ENCODE measurements at regions not wholly inside any gene's neighbourhood (a gene's known extent, or its start where the extent isn't known, plus 50 kb on each side); places are given as distances from the start of the nearest gene placed in this dataset.

- DNase-seq, result no peak
Measured at GRCh38 chr9:38284588-38285051, 107.9 kb upstream of the ALDH1B1 start.

- DNase-seq, result no peak
Measured at GRCh38 chr9:38284039-38284575, 108.4 kb upstream of the ALDH1B1 start.

- no peak for DNase-seq
Measured at GRCh38 chr9:38282756-38283155, 109.7 kb upstream of the ALDH1B1 start.

DNA sequence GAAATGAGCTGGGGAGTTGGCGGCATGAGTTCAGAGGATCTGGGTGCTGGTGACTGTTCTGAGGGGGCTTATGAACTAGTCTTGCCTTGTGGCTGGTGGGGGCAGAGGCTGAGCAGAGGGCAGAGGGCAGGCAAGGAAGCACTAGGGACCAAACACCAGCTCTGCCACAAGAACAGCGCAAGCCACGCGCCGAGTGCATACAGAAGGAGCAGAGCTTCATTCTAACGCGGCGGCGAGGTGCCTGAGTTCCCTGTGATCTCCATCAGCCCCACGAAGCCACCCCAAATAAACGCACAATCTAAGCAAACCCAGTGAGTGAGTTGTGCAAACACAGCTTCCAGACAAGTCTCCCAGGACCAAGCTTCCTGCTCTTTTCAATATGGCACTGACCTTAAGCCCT is 110.6 kb upstream of the ALDH1B1 start:
- no peak for DNase-seq

GRCh38 chr9:38281196-38281595 is 111.3 kb upstream of the ALDH1B1 start:
- no peak for DNase-seq

GRCh38 chr9:38280251-38280800 is 112.2 kb upstream of the ALDH1B1 start:
- no peak for DNase-seq

DNA sequence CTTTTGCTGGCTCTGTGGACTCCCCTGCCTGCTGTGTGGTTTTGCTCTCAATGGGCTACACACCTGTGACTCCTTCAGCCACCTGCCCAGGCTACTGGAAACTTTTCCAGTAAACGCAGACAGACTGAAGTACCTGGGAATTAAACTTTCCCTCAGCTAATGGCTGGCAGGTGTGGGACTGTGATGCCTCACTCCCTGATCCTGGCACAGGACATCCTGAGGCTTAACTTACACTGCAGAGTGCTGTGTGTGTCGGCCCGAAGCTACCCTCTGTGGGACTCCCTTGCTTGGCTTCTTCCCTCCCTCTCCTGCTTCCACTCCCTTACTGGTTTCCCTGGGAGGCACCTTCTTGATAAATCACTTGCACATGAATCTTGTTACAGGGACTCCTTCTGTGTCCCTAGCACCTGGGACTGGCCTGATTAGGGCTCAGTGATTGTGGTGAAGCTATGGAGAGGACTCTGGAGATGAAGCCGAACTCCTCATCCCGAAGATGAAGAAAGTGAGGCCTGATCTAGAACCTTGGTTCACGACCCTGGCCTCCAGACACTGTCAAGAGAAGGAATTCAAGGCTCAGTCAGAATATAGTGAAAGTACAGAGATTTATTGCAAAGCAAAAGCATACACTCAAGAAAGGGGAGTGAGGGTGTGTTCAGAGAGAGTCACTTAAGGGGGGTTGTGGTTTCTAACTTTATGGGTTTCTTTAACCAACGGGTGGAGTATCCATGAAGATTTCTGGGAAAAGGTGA is 113.4 kb upstream of the ALDH1B1 start:
- DNase-seq, result no peak

- no peak for DNase-seq
Measured at GRCh38 chr9:38278457-38278856, 114.0 kb upstream of the ALDH1B1 start.

DNA sequence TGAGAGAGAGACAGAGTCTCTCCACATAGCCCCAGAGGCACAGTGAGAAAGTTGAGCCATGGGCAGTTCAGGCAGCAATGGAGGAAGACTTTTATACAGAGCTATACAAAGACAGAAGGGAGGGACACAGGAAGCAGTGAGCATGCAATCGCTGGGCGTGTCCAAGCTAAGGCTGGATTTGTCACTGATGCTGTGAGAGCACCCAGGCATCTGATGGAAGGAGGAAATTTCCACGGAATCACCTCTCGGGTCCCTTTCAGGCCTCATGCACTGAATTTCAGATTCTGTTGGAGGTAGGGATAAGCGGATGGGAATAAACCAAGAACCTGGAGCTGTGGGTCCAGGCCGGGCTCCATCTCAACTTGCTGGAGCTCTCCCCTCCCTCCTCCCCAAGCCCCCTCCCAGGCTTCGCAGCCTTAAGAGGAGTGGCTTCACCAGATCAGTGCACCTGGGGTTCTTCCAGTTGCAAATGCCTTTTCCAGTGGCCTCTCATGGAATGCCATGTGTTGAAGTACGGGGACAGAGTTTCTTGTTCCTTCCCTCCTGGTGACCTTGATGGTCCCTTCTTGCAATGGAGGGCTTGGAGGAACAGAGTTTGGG is 114.8 kb upstream of the ALDH1B1 start:
- no peak for DNase-seq

DNA sequence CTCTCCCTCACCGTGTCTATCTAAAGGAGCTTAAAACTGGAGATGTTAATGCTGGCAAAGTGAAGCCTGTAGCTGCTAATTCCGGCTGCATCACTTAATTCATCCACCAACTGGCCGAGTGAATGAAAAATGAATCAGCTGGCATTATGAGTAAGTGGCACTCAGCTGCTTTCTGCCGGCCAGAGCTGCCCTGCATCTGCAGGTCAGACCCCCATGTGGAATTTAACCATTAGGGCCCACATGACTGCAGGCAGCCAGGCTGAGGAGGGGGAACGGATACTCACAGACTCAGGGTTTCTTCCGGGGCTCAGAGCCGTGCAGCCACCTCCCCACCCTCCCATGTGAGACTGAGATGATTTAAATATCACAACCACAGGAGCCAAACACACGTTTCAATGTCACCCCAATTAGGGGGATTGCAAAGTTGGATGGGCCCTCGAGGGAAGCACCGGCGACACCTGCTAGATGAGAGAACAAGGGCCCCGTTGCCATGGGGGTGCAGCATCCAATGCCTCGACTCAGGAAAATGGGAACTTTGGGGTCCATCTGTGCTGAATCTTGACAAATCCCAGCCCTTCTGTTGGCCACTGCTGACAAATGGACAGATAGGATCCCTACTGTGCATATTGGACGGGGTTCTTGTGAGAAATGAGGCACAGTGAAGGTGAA is 115.6 kb upstream of the ALDH1B1 start:
- no peak for DNase-seq

DNA sequence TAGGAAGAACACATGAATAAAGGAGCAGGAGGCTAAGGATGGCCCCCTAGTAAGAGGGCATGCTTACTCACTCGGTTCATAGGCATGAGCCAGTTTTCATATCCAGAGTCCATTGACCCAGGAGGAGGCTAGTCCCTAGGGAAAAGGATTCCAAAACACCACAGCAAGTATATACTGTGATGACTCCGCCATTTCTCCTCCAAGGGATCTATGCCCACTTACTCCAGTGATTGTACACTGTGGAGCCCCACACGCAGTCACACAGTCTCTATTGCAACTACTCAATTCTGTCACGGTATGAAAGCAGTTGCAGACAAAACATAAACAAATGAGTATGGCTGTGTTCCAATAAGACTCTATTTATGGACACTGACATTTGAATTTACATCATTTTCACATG is 117.7 kb upstream of the ALDH1B1 start:
- no peak for DNase-seq

GRCh38 chr9:38272710-38273109 is 119.8 kb upstream of the ALDH1B1 start:
- DNase-seq, result no peak

- no peak for DNase-seq
Measured at GRCh38 chr9:38271666-38272241, 120.7 kb upstream of the ALDH1B1 start.

GRCh38 chr9:38269775-38270174 is 122.7 kb upstream of the ALDH1B1 start:
- no peak for DNase-seq

DNA sequence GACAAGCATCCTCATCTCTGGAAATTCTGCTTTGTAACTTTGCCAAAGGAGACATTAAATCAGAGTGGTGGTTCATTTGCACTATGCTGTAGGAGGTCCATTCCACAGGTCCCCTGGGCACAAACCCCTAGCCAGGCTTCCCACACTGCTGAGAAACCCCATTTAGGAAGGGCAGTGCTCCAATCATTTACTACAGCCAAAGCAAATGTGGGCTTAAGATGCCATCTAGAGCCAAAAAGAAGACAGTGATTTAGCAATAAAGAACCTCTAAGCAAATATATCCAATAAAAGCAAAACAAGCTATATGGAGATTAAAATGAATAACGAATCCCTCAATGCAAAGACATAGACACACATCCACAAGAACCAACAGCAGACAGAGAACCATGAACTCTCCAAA is 129.0 kb upstream of the ALDH1B1 start:
- DNase-seq, result no peak

GRCh38 chr9:38259519-38260218 is 132.8 kb upstream of the ALDH1B1 start:
- no peak for DNase-seq

- no peak for DNase-seq
Measured at GRCh38 chr9:38259056-38259455, 133.4 kb upstream of the ALDH1B1 start.

- DNase-seq, result no peak
Measured at GRCh38 chr9:38257626-38258215, 134.8 kb upstream of the ALDH1B1 start.

DNA sequence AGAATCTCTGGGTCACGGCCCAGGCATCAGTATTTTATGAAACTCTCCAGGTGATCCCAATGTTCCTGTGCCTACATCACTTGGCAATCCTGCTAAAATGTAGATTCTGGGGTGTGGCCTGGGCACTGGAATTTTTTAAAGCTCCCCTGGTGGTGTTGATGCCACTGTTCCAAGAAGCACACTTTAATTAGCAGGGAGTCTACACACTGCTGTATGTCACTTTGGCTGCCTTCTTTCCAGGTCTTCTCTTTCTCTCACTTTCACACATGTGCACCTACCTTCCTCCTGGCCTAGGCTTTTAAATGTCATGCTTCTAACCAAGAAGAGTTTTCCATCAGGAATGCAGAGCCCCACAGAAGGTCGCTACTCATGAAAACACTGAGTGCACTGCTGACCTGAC is 136.0 kb upstream of the ALDH1B1 start:
- no peak for DNase-seq

- DNase-seq, result no peak
Measured at GRCh38 chr9:38255599-38255998, 136.9 kb upstream of the ALDH1B1 start.

DNA sequence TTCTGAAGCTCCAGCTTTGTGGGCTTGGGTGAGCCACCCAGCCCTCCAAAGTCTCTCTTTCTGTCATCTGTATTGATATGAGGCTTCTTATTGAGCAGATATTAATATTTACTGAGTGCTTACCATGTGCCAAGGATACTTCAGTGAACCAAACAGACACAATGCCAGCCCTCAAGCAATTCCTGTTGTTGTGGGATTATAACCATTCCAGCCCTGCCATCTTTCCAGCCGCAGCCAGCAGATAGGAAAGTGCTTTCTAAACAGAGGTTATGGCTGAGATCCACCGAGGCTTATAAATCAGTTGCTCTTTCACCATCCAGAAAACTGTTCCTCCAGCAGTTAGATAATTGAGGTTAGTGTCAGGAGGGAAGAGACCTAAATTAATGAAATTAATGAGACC is 137.7 kb upstream of the ALDH1B1 start:
- no peak for DNase-seq

DNA sequence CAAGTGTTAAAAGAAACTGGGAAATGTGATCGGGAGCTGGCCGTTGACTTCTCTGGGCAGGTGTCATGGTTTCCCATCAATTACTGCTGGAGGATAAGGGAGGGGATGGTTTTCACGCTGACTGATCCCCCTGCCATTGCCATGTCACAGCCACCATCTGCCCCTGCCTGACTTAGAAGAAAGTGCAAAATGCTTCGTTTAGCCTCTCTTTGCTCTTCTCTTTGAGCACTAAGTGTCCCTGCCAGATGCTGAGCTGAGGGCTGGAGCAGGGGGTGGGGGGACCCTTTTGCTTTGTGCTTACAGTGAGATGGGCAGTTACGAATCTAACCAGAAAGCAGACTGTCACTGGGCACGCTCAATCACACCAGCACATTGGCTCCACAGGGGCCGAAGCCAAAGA is 138.4 kb upstream of the ALDH1B1 start:
- DNase-seq, result no peak
